ENCODE measurements at regions not wholly inside any gene's neighbourhood (a gene's known extent, or its start where the extent isn't known, plus 50 kb on each side); places are given as distances from the start of the nearest gene placed in this dataset.

DNA sequence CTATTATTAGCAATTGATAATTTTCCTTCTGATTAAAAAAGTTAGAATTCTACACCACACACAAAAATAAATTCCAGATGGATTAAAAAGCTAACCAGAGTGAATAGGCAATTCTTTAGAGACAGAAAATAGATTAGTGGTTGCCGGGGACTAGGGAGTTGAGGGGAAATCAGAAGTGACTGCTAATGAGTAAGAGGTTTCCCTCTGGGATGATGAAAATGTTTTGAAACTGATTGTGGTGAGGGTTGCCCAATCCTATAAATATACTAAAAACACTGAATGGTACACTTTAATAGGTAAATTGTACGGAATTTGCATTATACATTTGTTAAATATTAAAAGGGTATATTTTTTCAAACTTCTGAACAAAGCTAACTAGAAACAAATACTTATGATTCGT, 214.9 kb downstream of the GPAM start:
- peaks cover 0 to 19% (median 3%) of the 10 kb centered on the region in 8 donors for H3K9me3 Mint-ChIP-seq
- ChIA-PET POLR2A (ENCODE audit: partially characterized antibody) (no interaction called here), CTCF (ENCODE audit: partially characterized antibody) (no interaction called here)
- no peak overlapping the region for H3K27ac ChIP-seq (ENCODE audit: low read depth, low read length)
- no peaks in the 10 kb centered on the region for H3K4me1 ChIP-seq (ENCODE audit: insufficient read depth, low read length)
- no peaks in the 10 kb centered on the region for H3K4me1 Mint-ChIP-seq
- no peaks in the 10 kb centered on the region for H3K36me3 Mint-ChIP-seq
- H3K27me3 Mint-ChIP-seq, result no peaks in the 10 kb centered on the region
- intact Hi-C loops (cut with micrococcal nuclease), result no loop called here
- H3K4me3 ChIP-seq (ENCODE audit: low read length in 2 of 2), result no peak overlapping the region
- H3K9me3 ChIP-seq (ENCODE audit: control insufficient read depth in 1 of 2, low read length in 2 of 2), result no peaks in the 10 kb centered on the region
- no peak overlapping the region for H3K4me3 Mint-ChIP-seq
- DNase-seq, result no peak
- no peaks in the 10 kb centered on the region for H3K36me3 ChIP-seq (ENCODE audit: insufficient read depth, low read length)
- no peaks in the 10 kb centered on the region for H3K27me3 ChIP-seq (ENCODE audit: insufficient read depth, low read length)
- H3K27ac Mint-ChIP-seq, result no peak overlapping the region

DNA sequence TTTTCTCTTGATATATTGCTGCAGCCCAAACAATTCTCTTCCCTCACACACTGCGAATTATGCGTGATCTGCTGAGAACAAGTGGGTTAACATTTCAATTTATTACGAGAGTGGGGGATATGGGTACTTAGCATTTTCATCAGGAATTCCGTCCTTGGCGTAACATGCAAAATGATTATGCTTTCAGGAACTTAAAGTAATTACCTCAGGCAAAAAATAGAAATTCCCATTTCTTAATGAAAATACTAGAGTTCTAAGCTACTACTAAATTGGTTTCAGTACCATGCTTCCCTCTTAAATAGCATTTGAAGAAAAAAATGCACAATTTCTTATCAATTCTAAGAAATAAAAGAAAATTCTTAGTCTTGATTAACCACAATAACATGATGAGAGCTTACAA, 213.5 kb downstream of the GPAM start:
- no peak overlapping the region for H3K4me3 ChIP-seq (ENCODE audit: low read length in 2 of 2)

DNA sequence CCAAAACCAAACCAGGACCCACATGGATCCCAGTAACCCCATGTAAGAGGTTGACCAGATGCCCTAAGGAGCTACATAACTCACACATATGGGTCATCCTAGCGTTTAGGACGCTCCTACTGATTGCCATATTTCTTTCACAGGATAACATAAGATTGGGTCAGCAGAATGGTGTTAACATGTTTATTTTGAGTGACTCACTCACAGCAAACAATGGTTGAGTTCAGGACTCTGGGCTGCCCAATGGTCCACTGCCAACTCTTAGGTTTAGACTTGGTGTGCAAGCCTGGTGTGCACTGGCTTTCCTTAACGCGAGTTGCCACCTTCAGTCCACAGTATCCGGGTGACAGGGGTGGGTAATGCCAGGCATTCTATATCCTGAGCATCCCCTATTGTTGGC, 211.5 kb downstream of the GPAM start:
- H3K27ac ChIP-seq (ENCODE audit: low read depth, low read length), result no peak overlapping the region
- CTCF ChIA-PET (ENCODE audit: partially characterized antibody), result no interaction called here
- no peaks in the 10 kb centered on the region for H3K27me3 Mint-ChIP-seq
- intact Hi-C loops (cut with micrococcal nuclease), result no loop called here
- no peaks in the 10 kb centered on the region for H3K9me3 ChIP-seq (ENCODE audit: control insufficient read depth in 1 of 2, low read length in 2 of 2)
- no peak overlapping the region for H3K4me3 ChIP-seq (ENCODE audit: low read length in 2 of 2)
- no peaks in the 10 kb centered on the region for H3K36me3 Mint-ChIP-seq
- H3K9me3 Mint-ChIP-seq, result peaks cover 0 to 6% (median 2%) of the 10 kb centered on the region in 8 donors
- POLR2A ChIA-PET (ENCODE audit: partially characterized antibody), result no interaction called here
- H3K36me3 ChIP-seq (ENCODE audit: insufficient read depth, low read length), result no peaks in the 10 kb centered on the region
- no peak overlapping the region for H3K4me3 Mint-ChIP-seq
- DNase-seq, result no peak
- no peak overlapping the region for H3K27ac Mint-ChIP-seq
- H3K4me1 ChIP-seq (ENCODE audit: insufficient read depth, low read length), result no peaks in the 10 kb centered on the region
- H3K27me3 ChIP-seq (ENCODE audit: insufficient read depth, low read length), result no peaks in the 10 kb centered on the region
- H3K4me1 Mint-ChIP-seq, result no peaks in the 10 kb centered on the region

More for the DNA sequence above, 213.5 kb downstream of the GPAM start:
- no peaks in the 10 kb centered on the region for H3K27me3 ChIP-seq (ENCODE audit: insufficient read depth, low read length)
- Mint-ChIP-seq H3K4me1 (no peaks in the 10 kb centered on the region), H3K9me3 (peaks cover 0 to 17% (median 3%) of the 10 kb centered on the region in 8 donors), H3K27ac (no peak overlapping the region), H3K36me3 (no peaks in the 10 kb centered on the region), H3K4me3 (no peak overlapping the region), H3K27me3 (no peaks in the 10 kb centered on the region)
- H3K27ac ChIP-seq (ENCODE audit: low read depth, low read length), result no peak overlapping the region
- DNase-seq, result no peak
- H3K9me3 ChIP-seq (ENCODE audit: control insufficient read depth in 1 of 2, low read length in 2 of 2), result no peaks in the 10 kb centered on the region
- ChIA-PET POLR2A (ENCODE audit: partially characterized antibody) (no interaction called here), CTCF (ENCODE audit: partially characterized antibody) (interaction anchor here (1.6 kb wide), 1 partner anchor 26 kb away, joined by 3 read pairs; no protein-coding TSS in a partner anchor)
- H3K4me1 ChIP-seq (ENCODE audit: insufficient read depth, low read length), result no peaks in the 10 kb centered on the region
- H3K36me3 ChIP-seq (ENCODE audit: insufficient read depth, low read length), result no peaks in the 10 kb centered on the region
- intact Hi-C loops (cut with micrococcal nuclease), result no loop called here

DNA sequence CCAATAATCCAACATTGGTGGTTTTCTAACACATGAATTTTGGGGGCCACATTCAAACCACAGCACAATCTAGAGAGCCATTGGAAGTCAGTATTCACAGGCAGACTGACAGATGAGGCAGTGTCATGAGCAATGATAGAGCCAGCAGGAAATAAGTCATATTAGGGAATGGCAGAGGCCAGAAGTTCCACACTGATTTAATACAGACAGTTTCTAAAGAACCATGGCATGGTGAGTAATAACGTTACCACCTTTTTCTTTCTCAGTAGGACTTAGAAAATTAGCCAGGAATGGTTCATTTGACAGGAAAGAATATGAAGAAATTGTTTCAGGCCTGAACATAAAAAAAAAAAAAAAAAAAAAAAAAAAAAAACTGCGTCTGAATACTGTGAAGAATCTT, 210.3 kb downstream of the GPAM start:
- Mint-ChIP-seq H3K4me3 (no peak overlapping the region), H3K27ac (no peak overlapping the region), H3K27me3 (no peaks in the 10 kb centered on the region), H3K4me1 (no peaks in the 10 kb centered on the region), H3K36me3 (no peaks in the 10 kb centered on the region), H3K9me3 (peaks cover 0 to 4% (median under 1%) of the 10 kb centered on the region in 8 donors)
- ChIA-PET POLR2A (ENCODE audit: partially characterized antibody) (no interaction called here), CTCF (ENCODE audit: partially characterized antibody) (no interaction called here)
- Histone ChIP-seq H3K4me1 (ENCODE audit: insufficient read depth, low read length) (no peaks in the 10 kb centered on the region), H3K36me3 (ENCODE audit: insufficient read depth, low read length) (no peaks in the 10 kb centered on the region), H3K27ac (ENCODE audit: low read depth, low read length) (no peak overlapping the region), H3K9me3 (ENCODE audit: control insufficient read depth in 1 of 2, low read length in 2 of 2) (no peaks in the 10 kb centered on the region), H3K27me3 (ENCODE audit: insufficient read depth, low read length) (no peaks in the 10 kb centered on the region), H3K4me3 (ENCODE audit: low read length in 2 of 2) (no peak overlapping the region)
- DNase-seq, result no peak
- intact Hi-C loops (cut with micrococcal nuclease), result no loop called here

DNA sequence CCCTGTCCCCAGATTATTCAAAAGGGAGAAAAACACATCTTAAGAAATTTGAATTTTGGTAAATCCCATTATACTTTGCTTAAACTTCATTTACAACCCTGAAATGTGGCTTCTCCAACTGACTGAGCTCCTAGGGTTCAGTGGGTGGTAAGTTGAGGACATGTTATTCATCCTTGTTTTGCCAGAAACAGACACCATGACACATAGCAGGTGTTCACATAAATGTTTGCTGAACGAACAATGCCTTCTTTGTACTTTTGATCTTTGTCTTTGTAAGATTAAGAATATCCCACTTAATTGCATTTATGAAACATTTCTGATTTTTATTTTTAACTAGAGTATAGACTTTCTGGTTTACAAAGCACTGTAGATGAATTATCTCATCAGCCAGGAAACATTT, 209.7 kb downstream of the GPAM start:
- H3K27ac Mint-ChIP-seq, result no peak overlapping the region
- intact Hi-C loops (cut with micrococcal nuclease), result no loop called here

DNA sequence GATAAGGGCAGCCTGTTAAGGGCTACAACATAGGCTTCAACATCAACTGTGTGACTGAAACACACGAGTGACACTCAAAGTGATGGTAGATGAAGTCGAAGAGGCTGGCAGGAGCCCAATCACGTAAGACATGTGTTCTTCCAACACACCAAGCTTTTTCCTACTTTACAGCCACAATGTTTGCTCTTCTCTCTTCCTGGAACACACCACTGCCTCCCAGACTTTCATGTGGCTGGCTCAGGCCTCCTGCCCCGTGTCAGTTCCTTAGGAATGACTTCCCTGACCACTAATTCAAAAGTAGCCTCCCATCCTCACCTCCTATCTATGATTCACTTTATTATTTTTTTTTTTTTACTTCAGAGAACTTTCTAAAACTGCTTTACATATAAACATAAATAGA, 209.2 kb downstream of the GPAM start:
- H3K4me3 Mint-ChIP-seq, result no peak overlapping the region
- POLR2A ChIA-PET (ENCODE audit: partially characterized antibody), result no interaction called here
- DNase-seq, result no peak

More for the DNA sequence above, 209.7 kb downstream of the GPAM start:
- DNase-seq, result no peak
- no peaks in the 10 kb centered on the region for H3K9me3 ChIP-seq (ENCODE audit: control insufficient read depth in 1 of 2, low read length in 2 of 2)
- H3K4me3 Mint-ChIP-seq, result no peak overlapping the region
- H3K4me1 Mint-ChIP-seq, result no peaks in the 10 kb centered on the region
- H3K27me3 Mint-ChIP-seq, result no peaks in the 10 kb centered on the region
- H3K36me3 Mint-ChIP-seq, result no peaks in the 10 kb centered on the region
- H3K36me3 ChIP-seq (ENCODE audit: insufficient read depth, low read length), result no peaks in the 10 kb centered on the region
- H3K4me3 ChIP-seq (ENCODE audit: low read length in 2 of 2), result no peak overlapping the region
- POLR2A ChIA-PET (ENCODE audit: partially characterized antibody), result no interaction called here
- H3K27me3 ChIP-seq (ENCODE audit: insufficient read depth, low read length), result no peaks in the 10 kb centered on the region
- H3K27ac ChIP-seq (ENCODE audit: low read depth, low read length), result no peak overlapping the region
- no peaks in the 10 kb centered on the region for H3K4me1 ChIP-seq (ENCODE audit: insufficient read depth, low read length)
- CTCF ChIA-PET (ENCODE audit: partially characterized antibody), result no interaction called here
- peaks cover 0 to 4% (median 0%) of the 10 kb centered on the region in 8 donors for H3K9me3 Mint-ChIP-seq

DNA sequence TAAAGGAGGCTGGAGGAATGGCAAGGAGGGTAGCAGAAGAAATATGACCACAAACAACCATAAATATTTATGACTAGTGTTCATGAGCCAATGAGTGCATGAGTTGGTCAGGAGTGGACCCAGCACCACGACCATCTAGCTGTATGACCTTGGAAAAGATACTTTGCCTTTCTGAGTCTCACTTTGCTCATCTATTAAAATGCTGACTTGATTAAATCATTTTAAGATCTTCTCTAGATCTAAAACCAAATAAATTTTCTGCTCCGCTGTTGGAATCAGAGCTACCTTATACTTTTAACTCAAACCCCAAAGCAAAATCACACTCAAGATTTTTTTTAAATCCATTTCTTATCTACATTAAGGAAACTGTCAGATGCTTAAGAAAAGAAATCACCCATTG, 207.0 kb downstream of the GPAM start:
- Mint-ChIP-seq H3K9me3 (no peaks in the 10 kb centered on the region), H3K27me3 (no peaks in the 10 kb centered on the region), H3K36me3 (no peaks in the 10 kb centered on the region), H3K27ac (no peak overlapping the region), H3K4me1 (no peaks in the 10 kb centered on the region), H3K4me3 (no peak overlapping the region)
- Histone ChIP-seq H3K27ac (ENCODE audit: low read depth, low read length) (no peak overlapping the region), H3K4me1 (ENCODE audit: insufficient read depth, low read length) (no peaks in the 10 kb centered on the region), H3K9me3 (ENCODE audit: control insufficient read depth in 1 of 2, low read length in 2 of 2) (no peaks in the 10 kb centered on the region), H3K27me3 (ENCODE audit: insufficient read depth, low read length) (no peaks in the 10 kb centered on the region), H3K36me3 (ENCODE audit: insufficient read depth, low read length) (no peaks in the 10 kb centered on the region), H3K4me3 (ENCODE audit: low read length in 2 of 2) (no peak overlapping the region)
- ChIA-PET POLR2A (ENCODE audit: partially characterized antibody) (no interaction called here), CTCF (ENCODE audit: partially characterized antibody) (no interaction called here)
- intact Hi-C loops (cut with micrococcal nuclease), result no loop called here
- DNase-seq, result no peak

More for the DNA sequence above, 209.2 kb downstream of the GPAM start:
- Histone ChIP-seq H3K36me3 (ENCODE audit: insufficient read depth, low read length) (no peaks in the 10 kb centered on the region), H3K4me3 (ENCODE audit: low read length in 2 of 2) (no peak overlapping the region), H3K27ac (ENCODE audit: low read depth, low read length) (no peak overlapping the region), H3K27me3 (ENCODE audit: insufficient read depth, low read length) (no peaks in the 10 kb centered on the region), H3K4me1 (ENCODE audit: insufficient read depth, low read length) (no peaks in the 10 kb centered on the region), H3K9me3 (ENCODE audit: control insufficient read depth in 1 of 2, low read length in 2 of 2) (no peaks in the 10 kb centered on the region)
- Mint-ChIP-seq H3K27me3 (no peaks in the 10 kb centered on the region), H3K9me3 (peaks cover 0 to 4% (median 0%) of the 10 kb centered on the region in 8 donors), H3K27ac (no peak overlapping the region), H3K36me3 (no peaks in the 10 kb centered on the region), H3K4me1 (no peaks in the 10 kb centered on the region)
- CTCF ChIA-PET (ENCODE audit: partially characterized antibody), result no interaction called here
- intact Hi-C loops (cut with micrococcal nuclease), result no loop called here

DNA sequence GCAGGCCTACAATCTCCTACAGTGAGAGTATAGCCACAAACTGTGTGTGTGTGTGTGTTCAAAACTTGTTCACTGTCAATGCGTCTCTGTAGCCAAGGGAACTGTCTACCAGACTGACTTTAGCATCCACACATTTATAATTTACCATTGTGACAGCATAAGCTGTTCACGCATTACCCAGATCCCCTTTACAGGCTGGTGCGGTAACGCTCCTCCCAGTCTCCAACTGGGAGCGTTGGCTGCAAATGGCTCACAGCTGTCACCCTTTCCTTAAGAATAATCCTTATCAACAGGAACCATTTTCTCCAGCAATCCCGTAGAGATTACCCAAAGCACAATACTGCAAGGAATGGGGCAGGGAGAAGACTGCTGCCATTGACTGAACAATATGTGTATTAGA, 199.5 kb downstream of the GPAM start:
- Histone ChIP-seq H3K27me3 (ENCODE audit: insufficient read depth, low read length) (no peaks in the 10 kb centered on the region), H3K4me3 (ENCODE audit: low read length in 2 of 2) (no peak overlapping the region), H3K9me3 (ENCODE audit: control insufficient read depth in 1 of 2, low read length in 2 of 2) (no peaks in the 10 kb centered on the region), H3K27ac (ENCODE audit: low read depth, low read length) (no peak overlapping the region), H3K36me3 (ENCODE audit: insufficient read depth, low read length) (no peaks in the 10 kb centered on the region), H3K4me1 (ENCODE audit: insufficient read depth, low read length) (no peaks in the 10 kb centered on the region)
- peaks cover 0 to 3% (median 0%) of the 10 kb centered on the region in 8 donors for H3K9me3 Mint-ChIP-seq
- H3K27ac Mint-ChIP-seq, result no peak overlapping the region
- H3K36me3 Mint-ChIP-seq, result no peaks in the 10 kb centered on the region
- DNase-seq, result no peak
- peaks cover 4% of the 10 kb centered on the region in 2 donors for H3K27me3 Mint-ChIP-seq
- intact Hi-C loops (cut with micrococcal nuclease), result no loop called here
- POLR2A ChIA-PET (ENCODE audit: partially characterized antibody), result no interaction called here
- H3K4me3 Mint-ChIP-seq, result no peak overlapping the region
- CTCF ChIA-PET (ENCODE audit: partially characterized antibody), result no interaction called here
- H3K4me1 Mint-ChIP-seq, result no peaks in the 10 kb centered on the region
